ENCODE measurements at regions not wholly inside any gene's neighbourhood (a gene's known extent, or its start where the extent isn't known, plus 50 kb on each side); places are given as distances from the start of the nearest gene placed in this dataset.

- TF ChIP-seq, protein P1, sequence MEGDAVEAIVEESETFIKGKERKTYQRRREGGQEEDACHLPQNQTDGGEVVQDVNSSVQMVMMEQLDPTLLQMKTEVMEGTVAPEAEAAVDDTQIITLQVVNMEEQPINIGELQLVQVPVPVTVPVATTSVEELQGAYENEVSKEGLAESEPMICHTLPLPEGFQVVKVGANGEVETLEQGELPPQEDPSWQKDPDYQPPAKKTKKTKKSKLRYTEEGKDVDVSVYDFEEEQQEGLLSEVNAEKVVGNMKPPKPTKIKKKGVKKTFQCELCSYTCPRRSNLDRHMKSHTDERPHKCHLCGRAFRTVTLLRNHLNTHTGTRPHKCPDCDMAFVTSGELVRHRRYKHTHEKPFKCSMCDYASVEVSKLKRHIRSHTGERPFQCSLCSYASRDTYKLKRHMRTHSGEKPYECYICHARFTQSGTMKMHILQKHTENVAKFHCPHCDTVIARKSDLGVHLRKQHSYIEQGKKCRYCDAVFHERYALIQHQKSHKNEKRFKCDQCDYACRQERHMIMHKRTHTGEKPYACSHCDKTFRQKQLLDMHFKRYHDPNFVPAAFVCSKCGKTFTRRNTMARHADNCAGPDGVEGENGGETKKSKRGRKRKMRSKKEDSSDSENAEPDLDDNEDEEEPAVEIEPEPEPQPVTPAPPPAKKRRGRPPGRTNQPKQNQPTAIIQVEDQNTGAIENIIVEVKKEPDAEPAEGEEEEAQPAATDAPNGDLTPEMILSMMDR (IDR thresholded peaks at IDR 0.05; ENCODE audit: low read depth, low read length, poor library complexity, severe bottlenecking), result no peak
- TF ChIP-seq EZH2phosphoT487 (IDR thresholded peaks at IDR 0.05; ENCODE audit: borderline replicate concordance, low read length), result no peak
These were observed 243.7 kb downstream of the MYLK4 start for GRCh38 chr6:2507016-2507415.

Data from DOHH2 (cell line).